NB4 (cell line): ENCODE measurements at regions not wholly inside any gene's neighbourhood (a gene's known extent, or its start where the extent isn't known, plus 50 kb on each side); places are given as distances from the start of the nearest gene placed in this dataset.

ENCODE experiments used
- CTCF ChIP-seq: IDR thresholded peaks from one replicate; pipeline ENCODE4 v1.5.1; 2012; ENCODE audit warnings: low read depth, low read length
- POLR2A ChIP-seq: IDR thresholded peaks from 2 replicates; pipeline ENCODE4 v1.6.1; 2011; ENCODE audit warnings: mild to moderate bottlenecking; ENCODE audit not compliant: insufficient read length; ENCODE audit errors: extremely low read depth

- TF ChIP-seq POLR2A (no peak), CTCF (no peak)
Measured at GRCh38 chr10:106226142-106226541, 938.4 kb downstream of the SORCS1 start.
